ENCODE measurements at regions not wholly inside any gene's neighbourhood (a gene's known extent, or its start where the extent isn't known, plus 50 kb on each side); places are given as distances from the start of the nearest gene placed in this dataset.

DNA sequence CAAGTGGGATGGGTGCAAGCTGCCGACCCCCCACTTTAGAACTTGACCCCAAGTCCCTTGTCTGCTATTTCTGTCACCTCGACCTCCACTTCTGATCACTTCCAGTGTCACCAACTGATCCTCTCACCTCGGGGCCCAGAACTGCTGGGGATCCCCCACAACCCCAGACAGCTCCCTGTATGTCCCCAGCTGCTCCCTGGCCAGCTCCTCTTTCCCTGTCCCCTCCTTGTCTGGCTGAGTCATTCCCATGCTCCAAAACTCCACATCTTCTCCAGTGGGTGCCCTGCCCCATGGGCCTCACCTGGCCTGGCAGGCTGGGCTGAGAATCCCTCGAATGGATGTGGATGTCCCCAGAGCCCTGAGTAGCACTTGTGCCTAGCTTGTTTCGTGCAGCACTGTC lies 154.3 kb upstream of the PCBD1 start:
- intact Hi-C loops (cut with micrococcal nuclease), result no loop called here
- H3K4me3 ChIP-seq (ENCODE audit: insufficient read depth, low read depth, low read length), result no peak overlapping the region
- no peak overlapping the region for H3K14ac ChIP-seq (replicated peaks; ENCODE audit: low read depth, low read length)
- no peak overlapping the region for H3K23ac ChIP-seq (ENCODE audit: low read depth, low read length)
- ChIA-PET POLR2A (ENCODE audit: unreplicated experiment) (no interaction called here), CTCF (no interaction called here)
- ATAC-seq (ENCODE audit: low read depth) (no peak), DNase-seq (no peak)
- H3K9me1 ChIP-seq (ENCODE audit: insufficient read depth, low read length), result no peaks in the 10 kb centered on the region
- dilution Hi-C loops (cut with HindIII; ENCODE audit: low sequenced_read_pairs, unreplicated experiment), result no loop called here
- H2BK120ac ChIP-seq (ENCODE audit: low read depth, low read length), result no peak overlapping the region
- H3K79me1 ChIP-seq (ENCODE audit: low read depth in 1 of 2, low read length in 2 of 2), result no peaks in the 10 kb centered on the region
- no peak overlapping the region for H4K5ac ChIP-seq (ENCODE audit: low read depth, low read length)
- H3K56ac ChIP-seq (ENCODE audit: extremely low read depth, insufficient read depth, low read length), result no peak overlapping the region
- H2BK15ac ChIP-seq (ENCODE audit: low read depth, low read length), result no peak overlapping the region
- no TSS peak for BruUV-seq (replicated peaks)
- H2BK20ac ChIP-seq (ENCODE audit: low read depth, low read length), result no peak overlapping the region
- H2BK5ac ChIP-seq (ENCODE audit: low read depth, low read length, poor library complexity, severe bottlenecking), result no peak overlapping the region
- H4K91ac ChIP-seq (ENCODE audit: insufficient read depth, low read depth, low read length), result no peak overlapping the region
- H3K9ac ChIP-seq (ENCODE audit: low read depth, low read length), result no peak overlapping the region
- H3K36me3 ChIP-seq (ENCODE audit: control insufficient read depth, insufficient read depth, low read length), result no peaks in the 10 kb centered on the region
- H3K18ac ChIP-seq (ENCODE audit: low read depth, low read length), result no peak overlapping the region
- 0% methylated on average over 2 of the region's 5 CpGs; no CpG with 5 or more reads in 1 of the 2 experiments for WGBS, 2 experiments (ENCODE audit: extremely low coverage in 2 of 2, insufficient read length in 1 of 2)
- H2AFZ ChIP-seq (replicated peaks; ENCODE audit: low read length, poor library complexity), result peak overlapping the region; percentile 6
- no peaks in the 10 kb centered on the region for H4K20me1 ChIP-seq (ENCODE audit: insufficient read depth, low read length)
- no peak for TF ChIP-seq NFE2L2 (IDR thresholded peaks at IDR 0.05; ENCODE audit: low read depth, low read length)
- no peak for TF ChIP-seq BHLHE40 (IDR thresholded peaks at IDR 0.05; ENCODE audit: low read depth, low read length)
- TF ChIP-seq RCOR1 (IDR thresholded peaks at IDR 0.05; ENCODE audit: insufficient replicate concordance, low read length), result no peak
- TF ChIP-seq, protein P1, sequence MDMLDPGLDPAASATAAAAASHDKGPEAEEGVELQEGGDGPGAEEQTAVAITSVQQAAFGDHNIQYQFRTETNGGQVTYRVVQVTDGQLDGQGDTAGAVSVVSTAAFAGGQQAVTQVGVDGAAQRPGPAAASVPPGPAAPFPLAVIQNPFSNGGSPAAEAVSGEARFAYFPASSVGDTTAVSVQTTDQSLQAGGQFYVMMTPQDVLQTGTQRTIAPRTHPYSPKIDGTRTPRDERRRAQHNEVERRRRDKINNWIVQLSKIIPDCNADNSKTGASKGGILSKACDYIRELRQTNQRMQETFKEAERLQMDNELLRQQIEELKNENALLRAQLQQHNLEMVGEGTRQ (IDR thresholded peaks at IDR 0.05; ENCODE audit: low read depth, low read length), result no peak
- TF ChIP-seq CEBPB (IDR thresholded peaks at IDR 0.05; ENCODE audit: low read depth, low read length), result no peak
- TF ChIP-seq MAFK (IDR thresholded peaks at IDR 0.05; ENCODE audit: low read depth, low read length), result no peak
- TF ChIP-seq, protein P2, sequence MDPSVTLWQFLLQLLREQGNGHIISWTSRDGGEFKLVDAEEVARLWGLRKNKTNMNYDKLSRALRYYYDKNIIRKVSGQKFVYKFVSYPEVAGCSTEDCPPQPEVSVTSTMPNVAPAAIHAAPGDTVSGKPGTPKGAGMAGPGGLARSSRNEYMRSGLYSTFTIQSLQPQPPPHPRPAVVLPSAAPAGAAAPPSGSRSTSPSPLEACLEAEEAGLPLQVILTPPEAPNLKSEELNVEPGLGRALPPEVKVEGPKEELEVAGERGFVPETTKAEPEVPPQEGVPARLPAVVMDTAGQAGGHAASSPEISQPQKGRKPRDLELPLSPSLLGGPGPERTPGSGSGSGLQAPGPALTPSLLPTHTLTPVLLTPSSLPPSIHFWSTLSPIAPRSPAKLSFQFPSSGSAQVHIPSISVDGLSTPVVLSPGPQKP (IDR thresholded peaks at IDR 0.05; ENCODE audit: borderline replicate concordance, low read depth, low read length), result no peak
- TF ChIP-seq RAD21 (IDR thresholded peaks at IDR 0.05; ENCODE audit: low read length), result no peak
- no peak for TF ChIP-seq POLR2A (IDR thresholded peaks at IDR 0.05; ENCODE audit: low read depth, low read length)
- no peak for TF ChIP-seq MXI1 (IDR thresholded peaks at IDR 0.05; ENCODE audit: borderline replicate concordance, low read depth, low read length)
- TF ChIP-seq RFX5 (IDR thresholded peaks at IDR 0.05; ENCODE audit: low read depth, low read length), result no peak
- TF ChIP-seq, protein P3, sequence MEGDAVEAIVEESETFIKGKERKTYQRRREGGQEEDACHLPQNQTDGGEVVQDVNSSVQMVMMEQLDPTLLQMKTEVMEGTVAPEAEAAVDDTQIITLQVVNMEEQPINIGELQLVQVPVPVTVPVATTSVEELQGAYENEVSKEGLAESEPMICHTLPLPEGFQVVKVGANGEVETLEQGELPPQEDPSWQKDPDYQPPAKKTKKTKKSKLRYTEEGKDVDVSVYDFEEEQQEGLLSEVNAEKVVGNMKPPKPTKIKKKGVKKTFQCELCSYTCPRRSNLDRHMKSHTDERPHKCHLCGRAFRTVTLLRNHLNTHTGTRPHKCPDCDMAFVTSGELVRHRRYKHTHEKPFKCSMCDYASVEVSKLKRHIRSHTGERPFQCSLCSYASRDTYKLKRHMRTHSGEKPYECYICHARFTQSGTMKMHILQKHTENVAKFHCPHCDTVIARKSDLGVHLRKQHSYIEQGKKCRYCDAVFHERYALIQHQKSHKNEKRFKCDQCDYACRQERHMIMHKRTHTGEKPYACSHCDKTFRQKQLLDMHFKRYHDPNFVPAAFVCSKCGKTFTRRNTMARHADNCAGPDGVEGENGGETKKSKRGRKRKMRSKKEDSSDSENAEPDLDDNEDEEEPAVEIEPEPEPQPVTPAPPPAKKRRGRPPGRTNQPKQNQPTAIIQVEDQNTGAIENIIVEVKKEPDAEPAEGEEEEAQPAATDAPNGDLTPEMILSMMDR (conservative IDR thresholded peaks at IDR 0.05; ENCODE audit: low read depth, low read length), result no peak
- TF ChIP-seq SMC3 (IDR thresholded peaks at IDR 0.05; ENCODE audit: low read depth, low read length), result no peak
- no peak for TF ChIP-seq CHD1 (IDR thresholded peaks at IDR 0.05; ENCODE audit: low read depth, low read length)
- no peak for TF ChIP-seq MAZ (IDR thresholded peaks at IDR 0.05; ENCODE audit: borderline replicate concordance, low read depth, low read length)
- no peak for TF ChIP-seq FOS (IDR thresholded peaks at IDR 0.05; ENCODE audit: low read depth, low read length)
- no peak overlapping the region for H3K4ac ChIP-seq (ENCODE audit: low read depth, low read length)
- no peak overlapping the region for H2AK9ac ChIP-seq (replicated peaks; ENCODE audit: low read depth, low read length, poor library complexity)
- no peaks in the 10 kb centered on the region for H3K9me3 ChIP-seq (ENCODE audit: control insufficient read depth, insufficient read depth, low read length)
- H4K8ac ChIP-seq (ENCODE audit: low read depth in 2 of 2, low read length in 2 of 2), result no peak overlapping the region
- no peak overlapping the region for H2AK5ac ChIP-seq (ENCODE audit: low read depth, low read length)
- H3K4me2 ChIP-seq (ENCODE audit: low read depth, low read length), result no peak overlapping the region
- peaks cover 45% of the 10 kb centered on the region; the same call in 1 of the 2 replicates for H3K27me3 ChIP-seq (ENCODE audit: control insufficient read depth, insufficient read depth, low read length)
- H3K4me1 ChIP-seq (ENCODE audit: control insufficient read depth, insufficient read depth, low read length), result no peaks in the 10 kb centered on the region
- in situ Hi-C loops (cut with MboI; ENCODE audit: low sequenced_read_pairs), result no loop called here
- no peak overlapping the region for H3K27ac ChIP-seq (ENCODE audit: insufficient read depth, low read length)

All from IMR-90 (cell line).